ENCODE measurements at regions not wholly inside any gene's neighbourhood (a gene's known extent, or its start where the extent isn't known, plus 50 kb on each side); places are given as distances from the start of the nearest gene placed in this dataset.

GRCh38 chr2:33777786-33778185, 178.7 kb upstream of the FAM98A start:
- H3K4me3 ChIP-seq (ENCODE audit: low read length): no peak overlapping the region
- no peaks in the 10 kb centered on the region for H3K27me3 ChIP-seq (ENCODE audit: control insufficient read depth, insufficient read depth)
- H3K4me1 ChIP-seq (ENCODE audit: control insufficient read depth, insufficient read depth, low read length): no peaks in the 10 kb centered on the region
- DNase-seq: no peak
- WGBS: 87% methylated on average over 3 of the region's 3 CpGs
- ATAC-seq: no peak
- H3K27ac ChIP-seq (ENCODE audit: low read length): no peak overlapping the region
- H3K9me3 ChIP-seq (ENCODE audit: control insufficient read depth, low read length): no peaks in the 10 kb centered on the region
- intact Hi-C loops (cut with DNase I): no loop called here

GRCh38 chr2:33775306-33775705, 176.2 kb upstream of the FAM98A start:
- H3K4me3 ChIP-seq (ENCODE audit: low read length): no peak overlapping the region
- whole genome bisulfite sequencing: 97% methylated on average over 21 of the region's 21 CpGs
- H3K9me3 ChIP-seq (ENCODE audit: control insufficient read depth, low read length): no peaks in the 10 kb centered on the region
- DNase-seq: peak in 1 of 3 donors; percentile 40
- intact Hi-C loops (cut with DNase I): no loop called here
- H3K27me3 ChIP-seq (ENCODE audit: control insufficient read depth, insufficient read depth): no peaks in the 10 kb centered on the region
- ATAC-seq: peak in 1 of 2 donors; percentile 45
- H3K4me1 ChIP-seq (ENCODE audit: control insufficient read depth, insufficient read depth, low read length): no peaks in the 10 kb centered on the region
- H3K27ac ChIP-seq (ENCODE audit: low read length): no peak overlapping the region

GRCh38 chr2:33770023-33770422, 170.9 kb upstream of the FAM98A start:
- DNase-seq: no peak
- Histone ChIP-seq H3K27ac (ENCODE audit: low read length) (no peak overlapping the region), H3K27me3 (ENCODE audit: control insufficient read depth, insufficient read depth) (no peaks in the 10 kb centered on the region), H3K4me1 (ENCODE audit: control insufficient read depth, insufficient read depth, low read length) (no peaks in the 10 kb centered on the region), H3K4me3 (ENCODE audit: low read length) (no peak overlapping the region), H3K9me3 (ENCODE audit: control insufficient read depth, low read length) (no peaks in the 10 kb centered on the region)
- ATAC-seq: no peak
- WGBS: 61% methylated on average over 2 of the region's 2 CpGs
- intact Hi-C loops (cut with DNase I): no loop called here

- DNase-seq (no peak), ATAC-seq (no peak)
- Histone ChIP-seq H3K4me3 (ENCODE audit: low read length) (no peak overlapping the region), H3K9me3 (ENCODE audit: control insufficient read depth, low read length) (no peaks in the 10 kb centered on the region), H3K27me3 (ENCODE audit: control insufficient read depth, insufficient read depth) (no peaks in the 10 kb centered on the region), H3K27ac (ENCODE audit: low read length) (no peak overlapping the region), H3K4me1 (ENCODE audit: control insufficient read depth, insufficient read depth, low read length) (no peaks in the 10 kb centered on the region)
- 65% methylated on average over 4 of the region's 4 CpGs for WGBS
- intact Hi-C loops (cut with DNase I): no loop called here
Observed at GRCh38 chr2:33766175-33766574, 167.1 kb upstream of the FAM98A start.

- H3K27ac ChIP-seq (ENCODE audit: low read length): no peak overlapping the region
- no peaks in the 10 kb centered on the region for H3K27me3 ChIP-seq (ENCODE audit: control insufficient read depth, insufficient read depth)
- ATAC-seq (no peak), DNase-seq (no peak)
- no peaks in the 10 kb centered on the region for H3K9me3 ChIP-seq (ENCODE audit: control insufficient read depth, low read length)
- no peaks in the 10 kb centered on the region for H3K4me1 ChIP-seq (ENCODE audit: control insufficient read depth, insufficient read depth, low read length)
- 25% methylated on average over 2 of the region's 2 CpGs for WGBS
- intact Hi-C loops (cut with DNase I): no loop called here
- H3K4me3 ChIP-seq (ENCODE audit: low read length): no peak overlapping the region
Observed at GRCh38 chr2:33765122-33765521, 166.0 kb upstream of the FAM98A start.

- Histone ChIP-seq H3K4me3 (ENCODE audit: low read length) (no peak overlapping the region), H3K27me3 (ENCODE audit: control insufficient read depth, insufficient read depth) (no peaks in the 10 kb centered on the region), H3K27ac (ENCODE audit: low read length) (no peak overlapping the region), H3K9me3 (ENCODE audit: control insufficient read depth, low read length) (no peaks in the 10 kb centered on the region), H3K4me1 (ENCODE audit: control insufficient read depth, insufficient read depth, low read length) (no peaks in the 10 kb centered on the region)
- 73% methylated on average over 5 of the region's 5 CpGs for WGBS
- ATAC-seq: no peak
- DNase-seq: no peak
- intact Hi-C loops (cut with DNase I): no loop called here
Observed at GRCh38 chr2:33764551-33764950, 165.5 kb upstream of the FAM98A start.

- ATAC-seq (peak in 1 of 2 donors; percentile 67), DNase-seq (no peak)
- Histone ChIP-seq H3K4me3 (ENCODE audit: low read length) (no peak overlapping the region), H3K9me3 (ENCODE audit: control insufficient read depth, low read length) (no peaks in the 10 kb centered on the region), H3K27ac (ENCODE audit: low read length) (no peak overlapping the region), H3K27me3 (ENCODE audit: control insufficient read depth, insufficient read depth) (no peaks in the 10 kb centered on the region), H3K4me1 (ENCODE audit: control insufficient read depth, insufficient read depth, low read length) (no peaks in the 10 kb centered on the region)
- WGBS: 76% methylated on average over 6 of the region's 6 CpGs
- intact Hi-C loops (cut with DNase I): no loop called here
Observed at GRCh38 chr2:33763671-33764310, 164.7 kb upstream of the FAM98A start.

- no peak overlapping the region for H3K27ac ChIP-seq (ENCODE audit: low read length)
- DNase-seq (no peak), ATAC-seq (no peak)
- no peak overlapping the region for H3K4me3 ChIP-seq (ENCODE audit: low read length)
- H3K4me1 ChIP-seq (ENCODE audit: control insufficient read depth, insufficient read depth, low read length): no peaks in the 10 kb centered on the region
- H3K27me3 ChIP-seq (ENCODE audit: control insufficient read depth, insufficient read depth): no peaks in the 10 kb centered on the region
- 67% methylated on average over 3 of the region's 3 CpGs for WGBS
- intact Hi-C loops (cut with DNase I): no loop called here
- no peaks in the 10 kb centered on the region for H3K9me3 ChIP-seq (ENCODE audit: control insufficient read depth, low read length)
Observed at GRCh38 chr2:33762636-33763035, 163.5 kb upstream of the FAM98A start.

GRCh38 chr2:33746208-33746800, 147.2 kb upstream of the FAM98A start:
- WGBS: 57% methylated on average over 2 of the region's 2 CpGs
- intact Hi-C loops (cut with DNase I): no loop called here

GRCh38 chr2:33735096-33735495, 136.0 kb upstream of the FAM98A start:
- H3K4me3 ChIP-seq (ENCODE audit: low read length): no peak overlapping the region
- intact Hi-C loops (cut with DNase I): no loop called here
- no peak overlapping the region for H3K27ac ChIP-seq (ENCODE audit: low read length)
- no peaks in the 10 kb centered on the region for H3K27me3 ChIP-seq (ENCODE audit: control insufficient read depth, insufficient read depth)
- H3K4me1 ChIP-seq (ENCODE audit: control insufficient read depth, insufficient read depth, low read length): no peaks in the 10 kb centered on the region
- ATAC-seq (no peak), DNase-seq (no peak)
- no peaks in the 10 kb centered on the region for H3K9me3 ChIP-seq (ENCODE audit: control insufficient read depth, low read length)
- WGBS: 63% methylated on average over 1 of the region's 1 CpG

More at GRCh38 chr2:33746208-33746800, 147.2 kb upstream of the FAM98A start:
- DNase-seq (no peak), ATAC-seq (no peak)
- Histone ChIP-seq H3K27me3 (ENCODE audit: control insufficient read depth, insufficient read depth) (no peaks in the 10 kb centered on the region), H3K27ac (ENCODE audit: low read length) (no peak overlapping the region), H3K4me1 (ENCODE audit: control insufficient read depth, insufficient read depth, low read length) (no peaks in the 10 kb centered on the region), H3K9me3 (ENCODE audit: control insufficient read depth, low read length) (no peaks in the 10 kb centered on the region), H3K4me3 (ENCODE audit: low read length) (no peak overlapping the region)

- H3K27ac ChIP-seq (ENCODE audit: low read length): no peak overlapping the region
- H3K4me1 ChIP-seq (ENCODE audit: control insufficient read depth, insufficient read depth, low read length): no peaks in the 10 kb centered on the region
- H3K4me3 ChIP-seq (ENCODE audit: low read length): no peak overlapping the region
- DNase-seq (no peak), ATAC-seq (no peak)
- intact Hi-C loops (cut with DNase I): no loop called here
- H3K27me3 ChIP-seq (ENCODE audit: control insufficient read depth, insufficient read depth): no peaks in the 10 kb centered on the region
- no peaks in the 10 kb centered on the region for H3K9me3 ChIP-seq (ENCODE audit: control insufficient read depth, low read length)
Observed at GRCh38 chr2:33730804-33731203, 131.7 kb upstream of the FAM98A start.

GRCh38 chr2:33730193-33730592, 131.1 kb upstream of the FAM98A start:
- no peak for ATAC-seq
- no peak for DNase-seq
- Histone ChIP-seq H3K27ac (ENCODE audit: low read length) (no peak overlapping the region), H3K4me3 (ENCODE audit: low read length) (no peak overlapping the region), H3K4me1 (ENCODE audit: control insufficient read depth, insufficient read depth, low read length) (no peaks in the 10 kb centered on the region), H3K9me3 (ENCODE audit: control insufficient read depth, low read length) (no peaks in the 10 kb centered on the region), H3K27me3 (ENCODE audit: control insufficient read depth, insufficient read depth) (no peaks in the 10 kb centered on the region)
- 81% methylated on average over 1 of the region's 1 CpG for WGBS
- intact Hi-C loops (cut with DNase I): no loop called here

All from right cardiac atrium (tissue), 5 donors.